ENCODE measurements at regions not wholly inside any gene's neighbourhood (a gene's known extent, or its start where the extent isn't known, plus 50 kb on each side); places are given as distances from the start of the nearest gene placed in this dataset.
"Not testable (repeated sequence)": the region's sequence is repeated elsewhere in the genome, so short reads cannot be mapped to it uniquely, and the experiment has no call there.

GRCh38 chr16:66109677-66110076 is 256.8 kb upstream of the CDH5 start:
- DNase-seq (ENCODE audit: low read depth in 2 of 2) = no peak

DNA sequence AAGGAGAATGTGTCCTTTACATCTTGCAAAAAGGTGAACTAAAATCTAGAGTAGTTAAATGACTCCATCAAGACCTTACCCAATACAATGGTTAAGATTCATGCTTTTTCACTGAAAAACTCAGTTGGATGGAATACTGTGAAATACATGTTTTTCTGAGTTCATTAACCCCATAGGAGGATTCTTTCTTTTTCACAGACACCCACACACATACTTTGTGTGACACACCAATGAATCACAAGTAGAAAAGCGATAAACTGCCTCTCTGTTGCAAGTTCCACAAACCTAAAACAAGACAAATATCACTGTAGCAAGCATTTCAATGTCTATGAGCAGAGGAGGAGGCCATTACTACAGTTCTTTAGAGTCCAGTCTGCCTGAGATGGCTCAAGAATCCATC is 258.8 kb upstream of the CDH5 start:
- DNase-seq (ENCODE audit: low read depth in 2 of 2) = no peak

- no peak for DNase-seq (ENCODE audit: low read depth in 2 of 2)
Measured at GRCh38 chr16:66103211-66103610, 263.3 kb upstream of the CDH5 start.

DNA sequence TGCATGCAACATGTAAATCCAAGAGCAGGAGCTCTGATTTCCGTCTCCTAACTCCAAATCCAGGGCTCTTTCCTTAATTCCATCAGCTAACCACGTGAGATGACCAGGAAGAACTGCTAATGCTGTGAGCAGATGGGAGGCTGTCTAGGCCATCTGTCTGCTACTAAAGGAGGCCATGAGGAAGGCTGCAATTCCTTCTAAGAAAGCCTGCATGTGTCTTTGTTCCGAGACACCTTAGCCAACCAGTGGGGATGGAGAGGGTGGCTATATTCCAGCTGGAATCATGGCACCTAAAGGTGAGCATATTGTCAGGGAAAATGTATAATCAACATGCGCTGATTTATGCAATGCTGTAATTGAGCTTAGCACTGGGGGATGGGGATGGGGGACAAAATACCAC is 267.2 kb upstream of the CDH5 start:
- no peak for DNase-seq (ENCODE audit: low read depth in 2 of 2)

DNA sequence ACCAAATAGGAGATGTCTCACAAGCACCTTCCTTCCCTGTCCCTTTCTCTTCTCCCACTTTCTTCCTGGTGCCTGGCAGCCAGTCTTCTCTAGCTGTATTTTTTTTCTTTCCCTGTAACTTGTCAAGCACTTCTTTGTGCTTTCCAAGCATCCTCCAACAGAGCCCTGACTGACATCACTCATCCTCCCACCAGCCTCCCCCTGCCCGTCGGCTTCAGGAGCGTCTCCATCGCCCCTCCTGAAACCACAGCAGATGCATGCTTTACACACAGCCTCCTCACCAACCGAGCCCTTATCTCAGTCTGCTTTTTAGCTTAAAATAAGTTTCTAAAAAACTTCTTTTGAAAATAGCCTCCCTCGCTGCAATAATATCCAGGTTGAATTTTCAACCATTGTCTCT is 268.7 kb upstream of the CDH5 start:
- DNase-seq (ENCODE audit: low read depth in 2 of 2) = no peak

GRCh38 chr16:66095676-66096075 is 270.8 kb upstream of the CDH5 start:
- no peak for DNase-seq (ENCODE audit: low read depth in 2 of 2)

GRCh38 chr16:66093191-66093590 is 273.3 kb upstream of the CDH5 start:
- DNase-seq (ENCODE audit: low read depth in 2 of 2) = no peak

- no peak for DNase-seq (ENCODE audit: low read depth in 2 of 2)
Measured at GRCh38 chr16:66091471-66091891, 275.0 kb upstream of the CDH5 start.

- no peak for DNase-seq (ENCODE audit: low read depth in 2 of 2)
Measured at GRCh38 chr16:66088681-66089080, 277.8 kb upstream of the CDH5 start.

GRCh38 chr16:66087308-66087707 is 279.2 kb upstream of the CDH5 start:
- no peak for DNase-seq (ENCODE audit: low read depth in 2 of 2)

DNA sequence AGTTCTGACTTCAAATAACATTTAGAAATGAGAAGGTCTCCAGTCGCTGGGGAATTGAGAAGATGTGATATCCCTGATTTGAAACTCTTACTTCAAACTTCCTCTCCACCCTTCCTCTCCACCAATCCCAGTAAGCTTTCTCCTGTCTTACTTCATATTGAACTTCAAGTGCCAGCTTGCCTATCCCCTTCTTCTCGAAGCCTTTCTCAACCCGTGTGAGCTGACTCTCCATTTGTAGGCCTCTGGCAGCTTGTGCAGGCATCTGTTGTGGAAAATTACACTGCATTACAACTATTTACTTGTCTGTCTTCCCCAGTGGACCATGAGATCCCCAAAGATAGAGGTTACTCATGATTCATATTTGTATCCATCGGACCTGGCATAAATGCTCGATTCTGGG is 280.8 kb upstream of the CDH5 start:
- DNase-seq (ENCODE audit: low read depth in 2 of 2) = no peak

GRCh38 chr16:66084731-66085130 is 281.8 kb upstream of the CDH5 start:
- not testable (repeated sequence) for DNase-seq (ENCODE audit: low read depth in 2 of 2)

- DNase-seq (ENCODE audit: low read depth in 2 of 2) = no peak
Measured at GRCh38 chr16:66084306-66084705, 282.2 kb upstream of the CDH5 start.

GRCh38 chr16:66083171-66083570 is 283.3 kb upstream of the CDH5 start:
- DNase-seq (ENCODE audit: low read depth in 2 of 2) = no peak

DNA sequence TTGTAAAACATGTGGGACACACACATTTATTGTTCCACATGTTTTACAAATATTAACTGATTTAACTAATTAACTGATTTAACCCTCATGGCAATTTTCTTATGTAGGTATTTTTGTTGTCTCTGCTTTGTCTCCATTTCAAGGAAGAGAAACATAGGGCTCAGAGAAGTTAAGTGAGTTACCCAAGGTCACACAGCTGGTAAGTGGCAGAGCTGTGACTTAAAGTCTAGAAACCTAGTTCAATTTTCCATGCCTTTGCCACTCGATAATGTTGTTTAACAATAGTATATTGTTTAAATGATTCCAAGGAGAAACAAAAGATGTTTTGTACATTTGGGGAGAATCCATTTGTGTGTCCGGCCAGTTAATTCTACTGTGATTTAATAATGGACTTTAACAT is 284.1 kb upstream of the CDH5 start:
- no peak for DNase-seq (ENCODE audit: low read depth in 2 of 2)

- DNase-seq (ENCODE audit: low read depth in 2 of 2) = no peak
Measured at GRCh38 chr16:66081775-66082366, 284.6 kb upstream of the CDH5 start.

- no peak for DNase-seq (ENCODE audit: low read depth in 2 of 2)
Measured at GRCh38 chr16:66079671-66080334, 286.7 kb upstream of the CDH5 start.

GRCh38 chr16:66070140-66070917 is 296.2 kb upstream of the CDH5 start:
- DNase-seq (ENCODE audit: low read depth in 2 of 2) = no peak

GRCh38 chr16:66069587-66069986 is 296.9 kb upstream of the CDH5 start:
- DNase-seq (ENCODE audit: low read depth in 2 of 2) = no peak

GRCh38 chr16:66066404-66066803 is 300.1 kb upstream of the CDH5 start:
- no peak for DNase-seq (ENCODE audit: low read depth in 2 of 2)

DNA sequence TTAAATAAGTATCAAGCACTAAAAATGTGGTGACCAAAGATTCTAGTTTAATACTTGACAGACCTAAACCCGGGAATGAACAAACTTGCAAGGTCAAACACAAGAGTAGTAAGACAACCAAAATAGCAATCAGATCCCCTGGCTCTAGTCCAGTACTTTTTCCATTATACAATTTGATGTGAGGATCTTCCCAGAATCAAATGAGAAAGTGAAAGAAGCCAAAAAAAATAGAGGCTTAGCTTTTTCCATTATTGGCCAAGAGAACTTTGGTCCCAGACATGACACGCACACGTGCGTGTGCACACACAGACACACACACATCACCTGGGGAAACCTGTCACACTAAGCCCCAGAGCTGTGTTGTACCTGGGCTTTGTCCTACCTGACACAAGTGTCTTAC is 300.6 kb upstream of the CDH5 start:
- no peak for DNase-seq (ENCODE audit: low read depth in 2 of 2)

DNA sequence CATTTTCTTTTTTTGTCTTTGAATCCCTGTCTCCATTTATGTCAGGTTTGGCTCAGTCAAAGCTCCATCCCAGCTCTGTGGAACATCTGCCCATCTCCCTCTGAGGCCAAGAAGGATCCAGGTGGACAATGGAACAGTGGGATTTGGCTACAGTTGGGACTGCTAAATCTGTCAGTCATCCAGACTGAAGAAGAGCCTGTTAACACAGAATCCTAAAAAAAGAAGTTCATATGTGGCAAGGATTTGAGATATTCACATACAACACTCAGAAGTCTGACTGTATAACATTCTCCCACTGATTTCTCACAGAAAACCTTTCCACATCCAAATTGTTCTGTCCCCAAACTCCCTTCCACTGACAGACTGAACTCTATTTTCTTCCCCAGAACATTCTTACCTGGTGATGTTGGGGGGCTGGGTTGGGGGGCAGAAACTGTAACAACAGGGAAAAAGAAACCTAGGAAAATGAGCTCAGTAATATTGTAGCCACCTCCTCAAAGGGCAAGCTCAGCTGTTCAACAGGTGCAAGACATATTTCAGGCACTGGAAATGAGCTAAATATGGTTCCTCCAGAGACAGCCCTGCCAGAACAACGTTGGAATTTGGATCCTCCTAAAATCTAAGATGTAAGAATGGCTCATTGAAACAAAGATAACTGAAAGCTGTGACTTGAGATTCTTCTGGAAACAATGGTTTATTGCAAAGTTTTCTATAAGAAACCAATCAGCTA is 301.5 kb upstream of the CDH5 start:
- DNase-seq (ENCODE audit: low read depth in 2 of 2) = no peak

All from stimulated activated CD8-positive, alpha-beta memory T cell treated with anti-CD3 and anti-CD28 coated beads, Interleukin-15, amount 100 ng/mL, for 4 hours (primary cell).